Spleen (tissue), 11 donors: ENCODE measurements at regions not wholly inside any gene's neighbourhood (a gene's known extent, or its start where the extent isn't known, plus 50 kb on each side); places are given as distances from the start of the nearest gene placed in this dataset.

Experiments
- DNase-seq: peaks from one replicate; pipeline ENCODE4 v3.0.0-alpha.2; 2020
- H3K27ac ChIP-seq, 8 donors: fragments of 200-600 bp; sonication (generic) in 7 of 8; 1 replicate in 4 of 8; 2 replicates in 4 of 8; pipeline versions ENCODE4 v1.5.0 to v1.8.0; 2016 to 2021; ENCODE audit warnings: inconsistent platforms in 4 of 8, mild to moderate bottlenecking in 4 of 8, moderate library complexity in 1 of 8
- H3K27me3 ChIP-seq, 7 donors: fragments of 200-600 bp; sonication (generic) in 6 of 7; replicated peaks in 1 of 7; 1 replicate in 4 of 7; 2 replicates in 3 of 7; pipeline versions ENCODE4 v1.5.0 to v1.8.0; 2016 to 2021; ENCODE audit warnings: inconsistent platforms in 3 of 7, mild to moderate bottlenecking in 1 of 7
- H3K36me3 ChIP-seq, 6 donors: fragments of 200-600 bp; sonication (generic) in 5 of 6; 1 replicate in 4 of 6; 2 replicates in 2 of 6; pipeline versions ENCODE4 v1.5.0 to v1.8.0; 2016 to 2021; ENCODE audit warnings: inconsistent platforms in 2 of 6
- H3K4me1 ChIP-seq, 6 donors: fragments of 200-600 bp; sonication (generic) in 5 of 6; 1 replicate in 3 of 6; 2 replicates in 3 of 6; pipeline versions ENCODE4 v1.5.0 to v1.8.0; 2016 to 2021; ENCODE audit warnings: inconsistent platforms in 3 of 6
- H3K4me3 ChIP-seq, 8 donors: fragments of 200-600 bp; sonication (generic) in 7 of 8; 1 replicate in 4 of 8; 2 replicates in 4 of 8; pipeline versions ENCODE4 v1.5.0 to v1.8.0; 2016 to 2021; ENCODE audit warnings: inconsistent platforms in 4 of 8, mild to moderate bottlenecking in 4 of 8, moderate library complexity in 2 of 8
- H3K9me3 ChIP-seq, 8 donors: fragments of 200-600 bp; sonication (generic) in 7 of 8; 1 replicate in 4 of 8; 2 replicates in 4 of 8; pipeline versions ENCODE4 v1.5.0 to v1.8.0; 2016 to 2021; ENCODE audit warnings: inconsistent platforms in 4 of 8
- POLR2A ChIP-seq, 3 donors: fragments of 450-650 bp; IDR thresholded peaks; one replicate each; pipeline ENCODE4 v1.5.1; 2017; ENCODE audit warnings: antibody characterized with exemption in 3 of 3, mild to moderate bottlenecking in 1 of 3
- POLR2AphosphoS5 ChIP-seq, 3 donors: sonication (generic); formaldehyde crosslinking; IDR thresholded peaks; one replicate each; pipeline ENCODE4 v1.5.1; 2017; ENCODE audit warnings: antibody characterized with exemption in 3 of 3
- WGBS, 5 donors: extraction: QIAGEN DNeasy Blood & Tissue Kit in 3 of 5; methylation state at CpG; one replicate each; pipeline versions ENCODE4 v1.1.5 to v1.1.7; 2013 to 2018; 5-methylcytosine and 5-hydroxymethylcytosine counted together
- intact Hi-C: fragments of 100-400 bp; cut with DNase I; formaldehyde crosslinking; loops from one replicate; pipeline ENCODE4 v1.15.0; 2023; ENCODE audit warnings: low total_unique reads
- TF ChIP-seq, protein P1 (sequence below), 11 experiments: fragments of 200-600 bp in 7 of 11; fragments of 450-650 bp in 4 of 11; sonication (generic) in 4 of 11; IDR thresholded peaks in 8 of 11; conservative IDR thresholded peaks in 3 of 11; 1 replicate in 7 of 11; 2 replicates in 4 of 11; pipeline versions ENCODE4 v1.4.0 to v1.8.0; 2016 to 2021; ENCODE audit warnings: antibody characterized with exemption in 11 of 11, inconsistent platforms in 4 of 11, mild to moderate bottlenecking in 1 of 11
- donor health status: healthy with polysubstance abuse.
- donor health status: DM: no; HTN: no; CAD: no; lungs with moderate emphysema.
- donor health status: DM: no; HTN: no; CAD: no.
- donor health status: Bipolar disorder and iron deficiency.
- donor health status: healthy.
- donor health status: DM: no; HTN: no; CAD: no.
- donor health status: DM: yes; HTN: yes; CAD: no.

DNA sequence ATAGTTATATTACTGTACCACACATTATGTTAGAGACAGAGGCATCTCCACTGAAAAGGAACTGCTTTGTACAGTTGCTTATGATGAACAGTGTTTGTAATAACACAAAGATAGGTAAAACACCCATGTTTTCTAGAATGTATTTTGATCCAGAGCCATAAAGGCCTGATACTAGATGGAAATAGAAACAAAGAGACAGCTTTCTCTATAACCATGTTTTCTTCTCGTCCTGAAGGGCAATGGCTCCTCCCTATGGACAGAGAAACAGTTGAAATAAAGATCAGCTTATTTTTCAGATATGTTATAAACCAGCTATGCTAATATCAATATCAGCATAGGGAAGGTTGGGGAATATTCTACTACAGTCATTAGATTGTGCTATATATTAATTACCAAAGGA is 109.2 kb downstream of the ATXN7L3B start:
- TF ChIP-seq, protein P1, sequence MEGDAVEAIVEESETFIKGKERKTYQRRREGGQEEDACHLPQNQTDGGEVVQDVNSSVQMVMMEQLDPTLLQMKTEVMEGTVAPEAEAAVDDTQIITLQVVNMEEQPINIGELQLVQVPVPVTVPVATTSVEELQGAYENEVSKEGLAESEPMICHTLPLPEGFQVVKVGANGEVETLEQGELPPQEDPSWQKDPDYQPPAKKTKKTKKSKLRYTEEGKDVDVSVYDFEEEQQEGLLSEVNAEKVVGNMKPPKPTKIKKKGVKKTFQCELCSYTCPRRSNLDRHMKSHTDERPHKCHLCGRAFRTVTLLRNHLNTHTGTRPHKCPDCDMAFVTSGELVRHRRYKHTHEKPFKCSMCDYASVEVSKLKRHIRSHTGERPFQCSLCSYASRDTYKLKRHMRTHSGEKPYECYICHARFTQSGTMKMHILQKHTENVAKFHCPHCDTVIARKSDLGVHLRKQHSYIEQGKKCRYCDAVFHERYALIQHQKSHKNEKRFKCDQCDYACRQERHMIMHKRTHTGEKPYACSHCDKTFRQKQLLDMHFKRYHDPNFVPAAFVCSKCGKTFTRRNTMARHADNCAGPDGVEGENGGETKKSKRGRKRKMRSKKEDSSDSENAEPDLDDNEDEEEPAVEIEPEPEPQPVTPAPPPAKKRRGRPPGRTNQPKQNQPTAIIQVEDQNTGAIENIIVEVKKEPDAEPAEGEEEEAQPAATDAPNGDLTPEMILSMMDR (IDR thresholded peaks at IDR 0.05 in 8 of 11, conservative IDR thresholded peaks at IDR 0.05 in 3 of 11): no peak
- no peak for TF ChIP-seq POLR2AphosphoS5 (IDR thresholded peaks at IDR 0.05)
- Histone ChIP-seq H3K27me3 (no peaks in the 10 kb centered on the region), H3K4me1 (no peaks in the 10 kb centered on the region), H3K27ac (no peak overlapping the region), H3K36me3 (no peaks in the 10 kb centered on the region), H3K4me3 (no peak overlapping the region), H3K9me3 (no peaks in the 10 kb centered on the region)
- intact Hi-C loops: no loop called here
- WGBS, 5 donors: 28 to 38% (median 32%) methylated on average over 1 of the region's 1 CpG
- DNase-seq: no peak

DNA sequence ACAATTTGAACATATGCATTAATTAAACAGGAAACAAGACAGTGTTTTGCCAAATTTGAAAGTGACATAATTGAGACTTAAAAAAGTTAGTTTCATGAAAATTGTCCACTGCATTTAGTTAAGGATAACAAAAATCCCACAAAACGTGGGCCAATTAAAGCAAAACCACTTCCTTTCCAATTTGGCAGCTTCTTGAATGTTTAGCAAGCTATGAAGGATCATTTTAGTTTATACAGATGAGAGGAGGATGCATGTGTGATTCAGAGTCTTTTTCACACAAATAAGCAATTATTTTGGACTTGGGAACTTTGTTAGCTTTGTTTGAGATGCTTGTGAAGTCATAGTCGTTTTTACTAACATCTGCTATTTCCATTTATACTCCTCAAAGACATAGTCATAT is 109.6 kb downstream of the ATXN7L3B start:
- WGBS, 5 donors: 12 to 20% (median 14%) methylated on average over 2 of the region's 2 CpGs
- no peaks in the 10 kb centered on the region for H3K36me3 ChIP-seq
- no peaks in the 10 kb centered on the region for H3K9me3 ChIP-seq
- no peak overlapping the region for H3K27ac ChIP-seq
- intact Hi-C loops: no loop called here
- H3K4me3 ChIP-seq: no peak overlapping the region
- H3K27me3 ChIP-seq: no peaks in the 10 kb centered on the region
- DNase-seq: no peak
- H3K4me1 ChIP-seq: no peaks in the 10 kb centered on the region
- TF ChIP-seq POLR2A (IDR thresholded peaks at IDR 0.05): no peak
- no peak for TF ChIP-seq POLR2AphosphoS5 (IDR thresholded peaks at IDR 0.05)
- TF ChIP-seq, protein P1 (IDR thresholded peaks at IDR 0.05 in 8 of 11, conservative IDR thresholded peaks at IDR 0.05 in 3 of 11): no peak

DNA sequence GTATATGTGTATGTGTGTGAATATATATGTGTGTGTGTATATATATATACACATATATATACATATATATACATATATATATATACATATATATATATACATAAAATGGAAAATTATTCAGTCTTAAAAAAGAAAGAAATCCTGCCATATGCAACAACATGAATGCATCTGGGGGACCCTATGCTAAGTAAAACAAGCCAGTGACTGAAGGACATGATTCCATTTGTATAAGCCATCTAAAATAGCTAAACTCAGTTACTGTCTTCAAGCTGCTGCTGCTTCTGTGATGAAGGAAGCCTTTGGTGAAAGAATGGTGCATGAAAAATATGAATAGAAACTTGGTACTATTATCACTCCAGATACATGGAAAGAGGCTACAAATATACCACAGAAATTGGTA is 118.6 kb downstream of the ATXN7L3B start:
- no peak for DNase-seq
- no peaks in the 10 kb centered on the region for H3K36me3 ChIP-seq
- intact Hi-C loops: no loop called here
- no peaks in the 10 kb centered on the region for H3K27me3 ChIP-seq
- no peak overlapping the region for H3K4me3 ChIP-seq
- no peaks in the 10 kb centered on the region for H3K4me1 ChIP-seq
- H3K9me3 ChIP-seq: no peaks in the 10 kb centered on the region
- TF ChIP-seq POLR2A (IDR thresholded peaks at IDR 0.05) (no peak), POLR2AphosphoS5 (IDR thresholded peaks at IDR 0.05) (no peak)
- TF ChIP-seq, protein P1 (IDR thresholded peaks at IDR 0.05 in 8 of 11, conservative IDR thresholded peaks at IDR 0.05 in 3 of 11): no peak
- H3K27ac ChIP-seq: no peak overlapping the region

DNA sequence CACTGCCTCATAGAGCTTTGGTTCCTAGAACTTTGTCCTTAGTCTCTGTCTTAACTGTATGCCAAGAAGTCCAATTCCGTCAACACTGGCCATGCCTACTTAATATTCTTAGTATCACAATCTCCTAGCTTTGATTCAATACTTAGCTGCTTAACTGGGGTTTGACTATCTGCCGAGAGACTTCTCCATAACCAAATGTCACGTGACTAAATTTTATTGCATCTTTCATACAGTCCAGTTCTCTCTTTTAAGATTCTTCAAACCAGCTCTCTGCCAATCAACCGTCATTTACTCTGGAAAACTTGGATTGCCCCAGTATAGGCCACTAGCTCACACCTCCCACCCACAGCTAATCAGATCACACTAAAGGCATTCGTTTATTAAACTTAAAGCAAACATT is 122.8 kb downstream of the ATXN7L3B start:
- no peaks in the 10 kb centered on the region for H3K9me3 ChIP-seq

More for the DNA sequence above, 122.8 kb downstream of the ATXN7L3B start:
- H3K4me3 ChIP-seq: no peak overlapping the region
- H3K4me1 ChIP-seq: no peaks in the 10 kb centered on the region
- no peak for DNase-seq
- no peaks in the 10 kb centered on the region for H3K27me3 ChIP-seq
- no peak for TF ChIP-seq POLR2AphosphoS5 (IDR thresholded peaks at IDR 0.05)
- no peak for TF ChIP-seq POLR2A (IDR thresholded peaks at IDR 0.05)
- TF ChIP-seq, protein P1 (IDR thresholded peaks at IDR 0.05 in 8 of 11, conservative IDR thresholded peaks at IDR 0.05 in 3 of 11): no peak
- intact Hi-C loops: no loop called here
- no peak overlapping the region for H3K27ac ChIP-seq
- no peaks in the 10 kb centered on the region for H3K36me3 ChIP-seq
- WGBS, 5 donors: 72 to 84% (median 79%) methylated on average over 5 of the region's 5 CpGs
